Sigmoid colon (tissue), 4 donors: ENCODE measurements at regions not wholly inside any gene's neighbourhood (a gene's known extent, or its start where the extent isn't known, plus 50 kb on each side); places are given as distances from the start of the nearest gene placed in this dataset.

Source experiments
- EP300 ChIP-seq, 4 donors: sonication (generic); formaldehyde crosslinking; IDR thresholded peaks; one replicate each; pipeline ENCODE4 v1.6.1; 2017; ENCODE audit warnings: antibody characterized with exemption in 4 of 4
- POLR2A ChIP-seq, 2 donors: fragments of 450-650 bp; IDR thresholded peaks; one replicate each; pipeline ENCODE4 v1.6.1; 2016; ENCODE audit warnings: antibody characterized with exemption in 2 of 2, mild to moderate bottlenecking in 2 of 2, moderate library complexity in 2 of 2
- POLR2AphosphoS5 ChIP-seq, 4 donors: sonication (generic); formaldehyde crosslinking; IDR thresholded peaks; one replicate each; pipeline ENCODE4 v1.6.1; 2017; ENCODE audit warnings: antibody characterized with exemption in 4 of 4
- TF ChIP-seq, protein P1 (sequence below), 4 experiments: fragments of 450-650 bp in 3 of 4; fragments of 200-600 bp in 1 of 4; IDR thresholded peaks; one replicate each; pipeline ENCODE4 v1.5.1; 2016 to 2019; ENCODE audit warnings: antibody characterized with exemption in 4 of 4, mild to moderate bottlenecking in 3 of 4, moderate library complexity in 2 of 4

- TF ChIP-seq, protein P1, sequence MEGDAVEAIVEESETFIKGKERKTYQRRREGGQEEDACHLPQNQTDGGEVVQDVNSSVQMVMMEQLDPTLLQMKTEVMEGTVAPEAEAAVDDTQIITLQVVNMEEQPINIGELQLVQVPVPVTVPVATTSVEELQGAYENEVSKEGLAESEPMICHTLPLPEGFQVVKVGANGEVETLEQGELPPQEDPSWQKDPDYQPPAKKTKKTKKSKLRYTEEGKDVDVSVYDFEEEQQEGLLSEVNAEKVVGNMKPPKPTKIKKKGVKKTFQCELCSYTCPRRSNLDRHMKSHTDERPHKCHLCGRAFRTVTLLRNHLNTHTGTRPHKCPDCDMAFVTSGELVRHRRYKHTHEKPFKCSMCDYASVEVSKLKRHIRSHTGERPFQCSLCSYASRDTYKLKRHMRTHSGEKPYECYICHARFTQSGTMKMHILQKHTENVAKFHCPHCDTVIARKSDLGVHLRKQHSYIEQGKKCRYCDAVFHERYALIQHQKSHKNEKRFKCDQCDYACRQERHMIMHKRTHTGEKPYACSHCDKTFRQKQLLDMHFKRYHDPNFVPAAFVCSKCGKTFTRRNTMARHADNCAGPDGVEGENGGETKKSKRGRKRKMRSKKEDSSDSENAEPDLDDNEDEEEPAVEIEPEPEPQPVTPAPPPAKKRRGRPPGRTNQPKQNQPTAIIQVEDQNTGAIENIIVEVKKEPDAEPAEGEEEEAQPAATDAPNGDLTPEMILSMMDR (IDR thresholded peaks at IDR 0.05), result no peak
- TF ChIP-seq POLR2A (IDR thresholded peaks at IDR 0.05) (no peak), EP300 (IDR thresholded peaks at IDR 0.05) (no peak), POLR2AphosphoS5 (IDR thresholded peaks at IDR 0.05) (no peak)
Observed at GRCh38 chr1:4178501-4179113, 278.5 kb upstream of the C1orf174 start.
